ENCODE measurements at regions not wholly inside any gene's neighbourhood (a gene's known extent, or its start where the extent isn't known, plus 50 kb on each side); places are given as distances from the start of the nearest gene placed in this dataset.

DNA sequence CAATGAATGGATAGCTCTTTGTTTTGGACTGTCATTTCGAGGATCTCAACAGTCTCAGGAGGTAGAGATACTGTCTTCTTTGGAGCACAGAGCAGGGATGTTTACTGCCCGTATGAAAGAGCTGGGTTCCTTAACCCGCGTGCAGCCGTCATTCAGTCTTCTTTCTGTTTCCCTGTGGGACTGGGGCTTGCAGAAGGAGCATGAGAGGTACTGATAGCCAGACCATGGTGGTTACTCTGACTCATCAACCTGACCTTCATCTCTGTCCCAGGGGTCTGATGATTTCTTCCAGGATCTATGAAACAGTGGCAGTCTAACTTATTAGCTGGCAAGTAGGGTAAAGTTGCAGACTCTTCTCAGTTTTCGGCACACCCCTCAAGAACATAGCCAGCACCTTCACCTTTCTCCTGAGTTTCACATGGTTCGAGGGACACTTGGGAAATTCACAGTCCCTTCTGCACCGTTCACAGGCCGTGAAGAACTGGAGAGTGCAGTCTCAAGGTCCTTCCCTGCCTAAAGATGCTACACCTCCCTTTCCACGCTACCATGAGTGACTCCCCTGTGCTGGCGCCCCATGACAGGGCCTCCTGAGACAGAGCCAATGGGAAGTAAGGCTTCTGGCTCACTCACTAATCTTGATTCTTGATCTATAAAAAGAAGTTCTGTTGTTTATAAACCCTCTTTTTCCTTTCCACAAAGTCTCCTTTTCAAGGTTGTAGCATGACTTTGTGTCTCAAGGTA is 226.2 kb downstream of the MC4R start:
- TF ChIP-seq, protein P1, sequence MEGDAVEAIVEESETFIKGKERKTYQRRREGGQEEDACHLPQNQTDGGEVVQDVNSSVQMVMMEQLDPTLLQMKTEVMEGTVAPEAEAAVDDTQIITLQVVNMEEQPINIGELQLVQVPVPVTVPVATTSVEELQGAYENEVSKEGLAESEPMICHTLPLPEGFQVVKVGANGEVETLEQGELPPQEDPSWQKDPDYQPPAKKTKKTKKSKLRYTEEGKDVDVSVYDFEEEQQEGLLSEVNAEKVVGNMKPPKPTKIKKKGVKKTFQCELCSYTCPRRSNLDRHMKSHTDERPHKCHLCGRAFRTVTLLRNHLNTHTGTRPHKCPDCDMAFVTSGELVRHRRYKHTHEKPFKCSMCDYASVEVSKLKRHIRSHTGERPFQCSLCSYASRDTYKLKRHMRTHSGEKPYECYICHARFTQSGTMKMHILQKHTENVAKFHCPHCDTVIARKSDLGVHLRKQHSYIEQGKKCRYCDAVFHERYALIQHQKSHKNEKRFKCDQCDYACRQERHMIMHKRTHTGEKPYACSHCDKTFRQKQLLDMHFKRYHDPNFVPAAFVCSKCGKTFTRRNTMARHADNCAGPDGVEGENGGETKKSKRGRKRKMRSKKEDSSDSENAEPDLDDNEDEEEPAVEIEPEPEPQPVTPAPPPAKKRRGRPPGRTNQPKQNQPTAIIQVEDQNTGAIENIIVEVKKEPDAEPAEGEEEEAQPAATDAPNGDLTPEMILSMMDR (IDR thresholded peaks at IDR 0.05): no peak
- no peak for TF ChIP-seq POLR2A (IDR thresholded peaks at IDR 0.05)
- H3K4me3 ChIP-seq (ENCODE audit: low read depth, poor library complexity, severe bottlenecking): no peak overlapping the region
- no peak for DNase-seq (ENCODE audit: low spot score in 2 of 2)
- 87 to 88% methylated on average over 11 of the region's 11 CpGs for WGBS, 2 donors
- intact Hi-C loops (cut with DNase I; ENCODE audit: low total_unique reads): no loop called here

DNA sequence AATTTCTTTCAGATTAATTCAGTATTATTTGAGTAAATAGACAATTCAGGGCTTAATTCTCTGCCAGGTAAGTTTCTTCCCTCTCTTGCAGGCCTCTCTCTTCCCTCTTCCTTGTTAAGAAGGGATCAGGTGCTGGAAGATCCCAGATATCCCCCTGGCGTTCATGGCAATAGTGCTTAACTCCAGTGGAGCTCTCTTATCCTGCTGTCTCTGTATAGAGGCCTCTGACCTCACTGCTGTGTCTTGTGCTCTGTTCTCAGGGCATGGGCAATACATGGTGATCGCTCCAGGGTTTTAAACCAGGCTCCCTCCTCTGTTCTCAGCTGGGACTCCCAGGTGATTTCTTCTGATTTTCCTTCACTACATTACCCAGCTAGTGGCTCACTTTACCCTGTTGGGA is 226.8 kb downstream of the MC4R start:
- DNase-seq (ENCODE audit: low spot score in 2 of 2): no peak
- H3K4me3 ChIP-seq (ENCODE audit: low read depth, poor library complexity, severe bottlenecking): no peak overlapping the region
- 73 to 78% methylated on average over 2 of the region's 2 CpGs for WGBS, 2 donors
- TF ChIP-seq, protein P1 (IDR thresholded peaks at IDR 0.05): no peak
- no peak for TF ChIP-seq POLR2A (IDR thresholded peaks at IDR 0.05)
- intact Hi-C loops (cut with DNase I; ENCODE audit: low total_unique reads): no loop called here

DNA sequence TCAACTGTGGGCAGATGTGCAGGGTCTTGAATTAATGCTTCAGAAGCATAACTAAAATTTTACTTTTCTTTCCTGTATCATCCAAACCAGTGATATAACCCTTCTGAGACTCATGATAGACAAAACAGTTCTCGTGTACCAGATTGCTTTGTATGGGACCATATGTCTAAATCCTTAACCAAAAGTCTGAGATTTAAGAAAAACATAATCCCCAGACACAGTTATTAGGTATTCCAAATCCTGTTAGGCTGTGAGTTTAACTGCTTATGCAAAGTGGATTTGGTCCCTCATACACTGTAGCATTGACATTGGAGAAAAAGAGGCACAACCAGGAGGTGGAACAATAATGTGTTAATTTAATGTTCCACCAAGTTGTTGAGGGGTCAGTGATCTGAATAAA is 235.0 kb downstream of the PMAIP1 start:
- no peak for TF ChIP-seq POLR2A (IDR thresholded peaks at IDR 0.05)
- TF ChIP-seq, protein P1 (IDR thresholded peaks at IDR 0.05): no peak
- WGBS, 2 donors: 88 to 90% methylated on average over 1 of the region's 1 CpG
- DNase-seq (ENCODE audit: low spot score in 2 of 2): no peak

DNA sequence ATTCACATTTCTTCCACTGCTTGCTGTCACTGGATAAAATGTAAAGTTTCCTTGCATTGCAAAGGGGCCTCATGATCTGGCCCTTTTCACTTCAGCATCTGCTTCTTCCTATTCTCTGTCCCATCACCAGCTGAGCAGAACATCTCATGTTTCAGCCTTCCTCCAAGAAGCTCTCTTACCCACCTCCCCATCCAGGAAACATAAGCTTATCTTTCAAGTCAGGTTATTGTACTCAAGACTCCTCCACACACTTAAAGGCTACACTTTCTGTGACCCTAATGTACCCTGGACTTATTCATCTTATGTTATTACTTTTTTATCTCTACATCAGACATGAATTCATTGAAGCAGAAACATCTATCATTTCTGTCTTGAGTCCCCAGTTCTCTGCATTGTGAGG is 230.5 kb downstream of the PMAIP1 start:
- intact Hi-C loops (cut with DNase I; ENCODE audit: low total_unique reads): no loop called here
- no peak overlapping the region for H3K4me3 ChIP-seq (ENCODE audit: low read depth, poor library complexity, severe bottlenecking)
- TF ChIP-seq POLR2A (IDR thresholded peaks at IDR 0.05): no peak
- TF ChIP-seq, protein P1 (IDR thresholded peaks at IDR 0.05): no peak
- DNase-seq (ENCODE audit: low spot score in 2 of 2): no peak

More for the DNA sequence above, 235.0 kb downstream of the PMAIP1 start:
- intact Hi-C loops (cut with DNase I; ENCODE audit: low total_unique reads): no loop called here
- H3K4me3 ChIP-seq (ENCODE audit: low read depth, poor library complexity, severe bottlenecking): no peak overlapping the region

DNA sequence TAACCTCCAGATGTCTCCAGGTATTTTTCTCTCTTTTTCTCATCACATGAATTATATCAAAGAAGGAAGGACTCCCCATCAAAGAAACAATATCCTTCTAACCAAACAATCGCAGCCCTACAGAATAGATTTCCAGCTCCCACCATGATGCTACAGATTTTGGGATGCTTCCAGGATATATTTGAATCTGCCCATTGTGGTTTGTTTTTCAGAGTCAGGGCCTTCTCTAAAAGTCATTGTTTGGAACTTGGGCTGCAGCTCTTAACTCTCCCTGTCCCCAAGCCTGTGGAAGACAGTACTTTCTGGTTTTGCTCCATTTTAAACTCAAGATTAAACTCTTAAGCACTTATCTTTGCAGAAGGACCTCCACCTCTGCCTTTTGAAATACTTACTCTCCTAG is 223.2 kb downstream of the PMAIP1 start:
- TF ChIP-seq, protein P1 (IDR thresholded peaks at IDR 0.05): no peak
- no peak for TF ChIP-seq POLR2A (IDR thresholded peaks at IDR 0.05)
- intact Hi-C loops (cut with DNase I; ENCODE audit: low total_unique reads): no loop called here
- WGBS, 2 donors: 85 to 86% methylated on average over 1 of the region's 1 CpG
- no peak for DNase-seq (ENCODE audit: low spot score in 2 of 2)
- H3K4me3 ChIP-seq (ENCODE audit: low read depth, poor library complexity, severe bottlenecking): no peak overlapping the region

DNA sequence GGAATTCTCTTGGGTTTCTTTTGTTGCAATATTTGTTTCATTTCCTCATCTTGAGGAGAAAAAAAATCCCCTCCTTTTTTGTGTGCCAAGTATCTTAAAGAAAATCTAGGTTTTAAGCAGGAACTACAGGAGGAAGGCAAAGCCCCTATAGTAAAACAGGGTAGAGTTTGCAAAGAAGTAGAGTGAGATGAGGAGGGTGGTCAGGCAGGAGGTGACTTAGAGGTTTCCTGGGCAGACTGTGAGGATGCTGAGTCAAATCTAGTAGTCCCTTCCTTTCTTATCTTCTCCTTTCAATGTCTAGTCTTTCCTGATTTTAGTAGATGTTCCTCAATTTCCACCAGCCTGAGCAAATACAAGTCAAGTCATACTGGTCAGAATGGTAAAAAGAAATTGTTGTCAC is 222.5 kb downstream of the PMAIP1 start:
- no peak for DNase-seq (ENCODE audit: low spot score in 2 of 2)
- TF ChIP-seq, protein P1 (IDR thresholded peaks at IDR 0.05): no peak
- TF ChIP-seq POLR2A (IDR thresholded peaks at IDR 0.05): no peak
- intact Hi-C loops (cut with DNase I; ENCODE audit: low total_unique reads): no loop called here
- H3K4me3 ChIP-seq (ENCODE audit: low read depth, poor library complexity, severe bottlenecking): no peak overlapping the region

Data from lower leg skin (tissue), 4 donors.